Epithelial cell of esophagus (primary cell): ENCODE measurements at regions not wholly inside any gene's neighbourhood (a gene's known extent, or its start where the extent isn't known, plus 50 kb on each side); places are given as distances from the start of the nearest gene placed in this dataset.

Experiments used
- DNase-seq: peaks from one replicate; pipeline ENCODE4 v3.0.0; 2010; ENCODE audit warnings: low read depth
- H3K4me3 ChIP-seq: 2 replicates; pipeline ENCODE4 v1.5.1; 2011; ENCODE audit warnings: mild to moderate bottlenecking, low read length, control low read depth
- TF ChIP-seq, protein P1 (sequence below): IDR thresholded peaks from 2 replicates; pipeline ENCODE4 v1.5.1; 2011; ENCODE audit warnings: low read depth, mild to moderate bottlenecking, low read length, control low read depth, inconsistent platforms; ENCODE audit not compliant: insufficient read depth; ENCODE audit errors: missing control alignments

DNA sequence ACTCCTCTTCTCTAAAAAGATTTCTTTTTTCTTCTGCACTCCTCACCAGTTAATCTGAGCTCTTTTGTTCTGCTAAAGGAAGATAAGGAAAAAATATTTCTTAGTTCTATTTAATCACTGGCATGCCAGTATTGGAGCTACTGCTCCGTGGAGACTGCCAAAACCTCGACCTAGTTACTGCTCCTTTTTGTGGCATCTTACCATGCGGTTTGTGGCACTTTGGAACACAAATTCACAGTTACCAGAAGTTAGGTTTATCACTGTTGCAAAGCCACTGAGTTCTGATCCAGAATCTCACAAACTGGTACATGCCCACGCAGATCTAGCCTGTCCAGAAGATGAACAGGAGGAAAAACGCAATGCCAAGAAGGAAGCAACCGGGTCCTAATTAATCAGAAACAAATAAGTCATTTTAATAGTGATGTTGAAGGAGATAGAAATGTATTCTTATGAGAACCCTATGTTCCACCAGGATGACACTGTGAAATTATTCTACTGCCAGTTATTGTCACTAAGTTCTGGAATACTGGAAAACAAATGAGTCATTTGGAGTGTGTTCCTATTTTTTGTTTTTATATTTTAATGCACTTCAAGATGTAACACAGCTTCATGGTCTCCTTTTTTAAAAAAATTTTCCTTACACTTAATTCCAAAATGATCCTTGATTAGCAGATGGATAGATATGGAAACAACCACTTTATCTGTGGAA lies 106.7 kb upstream of the GK2 start:
- no peak overlapping the region for H3K4me3 ChIP-seq
- TF ChIP-seq, protein P1, sequence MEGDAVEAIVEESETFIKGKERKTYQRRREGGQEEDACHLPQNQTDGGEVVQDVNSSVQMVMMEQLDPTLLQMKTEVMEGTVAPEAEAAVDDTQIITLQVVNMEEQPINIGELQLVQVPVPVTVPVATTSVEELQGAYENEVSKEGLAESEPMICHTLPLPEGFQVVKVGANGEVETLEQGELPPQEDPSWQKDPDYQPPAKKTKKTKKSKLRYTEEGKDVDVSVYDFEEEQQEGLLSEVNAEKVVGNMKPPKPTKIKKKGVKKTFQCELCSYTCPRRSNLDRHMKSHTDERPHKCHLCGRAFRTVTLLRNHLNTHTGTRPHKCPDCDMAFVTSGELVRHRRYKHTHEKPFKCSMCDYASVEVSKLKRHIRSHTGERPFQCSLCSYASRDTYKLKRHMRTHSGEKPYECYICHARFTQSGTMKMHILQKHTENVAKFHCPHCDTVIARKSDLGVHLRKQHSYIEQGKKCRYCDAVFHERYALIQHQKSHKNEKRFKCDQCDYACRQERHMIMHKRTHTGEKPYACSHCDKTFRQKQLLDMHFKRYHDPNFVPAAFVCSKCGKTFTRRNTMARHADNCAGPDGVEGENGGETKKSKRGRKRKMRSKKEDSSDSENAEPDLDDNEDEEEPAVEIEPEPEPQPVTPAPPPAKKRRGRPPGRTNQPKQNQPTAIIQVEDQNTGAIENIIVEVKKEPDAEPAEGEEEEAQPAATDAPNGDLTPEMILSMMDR, result no peak
- no peak for DNase-seq

DNA sequence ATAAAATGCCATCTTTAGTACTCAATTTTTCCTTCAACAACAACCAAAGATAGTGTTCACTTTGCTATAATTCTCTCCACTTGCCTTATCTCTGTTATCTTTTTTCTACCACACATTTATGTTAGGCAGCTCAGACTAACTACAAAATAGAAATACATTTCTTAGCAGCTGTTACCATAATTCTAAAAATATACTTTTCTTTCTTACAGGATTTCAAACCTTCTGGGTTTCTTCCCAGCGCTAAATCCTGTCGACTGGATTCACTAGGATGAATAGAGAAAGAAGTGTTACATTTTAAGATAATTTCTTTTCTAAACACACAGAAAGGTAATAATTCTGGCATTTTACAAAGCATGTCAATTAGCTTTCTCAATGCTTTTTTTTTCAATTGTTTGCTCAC lies 105.5 kb upstream of the GK2 start:
- TF ChIP-seq, protein P1, result no peak
- no peak for DNase-seq
- H3K4me3 ChIP-seq, result no peak overlapping the region

GRCh38 chr4:79512363-79512762 lies 104.3 kb upstream of the GK2 start:
- DNase-seq, result no peak
- TF ChIP-seq, protein P1, result no peak
- H3K4me3 ChIP-seq, result no peak overlapping the region

DNA sequence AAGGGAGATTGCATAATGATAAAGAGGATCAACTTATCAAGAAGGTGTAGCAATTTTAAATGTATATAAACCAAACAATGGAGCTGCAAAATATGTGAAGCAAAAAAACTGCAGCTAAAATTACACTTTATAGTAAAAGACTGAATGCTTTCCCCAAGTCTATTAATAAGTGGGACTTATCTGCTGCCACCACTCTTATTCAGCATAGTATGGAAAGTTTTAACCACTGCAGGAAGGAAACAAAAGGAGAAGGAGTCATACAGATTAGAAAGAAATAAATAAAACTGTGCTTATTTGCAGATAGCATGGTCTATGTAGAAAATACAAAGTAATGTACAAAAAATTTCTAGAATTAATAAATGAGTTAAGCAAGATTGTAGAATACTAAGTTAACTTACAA lies 94.1 kb upstream of the GK2 start:
- TF ChIP-seq, protein P1, result no peak
- H3K4me3 ChIP-seq, result no peak overlapping the region
- DNase-seq, result no peak

- TF ChIP-seq, protein P1, result no peak
- H3K4me3 ChIP-seq, result no peak overlapping the region
- DNase-seq, result no peak
Observed at GRCh38 chr4:79498282-79498681, 90.3 kb upstream of the GK2 start.

DNA sequence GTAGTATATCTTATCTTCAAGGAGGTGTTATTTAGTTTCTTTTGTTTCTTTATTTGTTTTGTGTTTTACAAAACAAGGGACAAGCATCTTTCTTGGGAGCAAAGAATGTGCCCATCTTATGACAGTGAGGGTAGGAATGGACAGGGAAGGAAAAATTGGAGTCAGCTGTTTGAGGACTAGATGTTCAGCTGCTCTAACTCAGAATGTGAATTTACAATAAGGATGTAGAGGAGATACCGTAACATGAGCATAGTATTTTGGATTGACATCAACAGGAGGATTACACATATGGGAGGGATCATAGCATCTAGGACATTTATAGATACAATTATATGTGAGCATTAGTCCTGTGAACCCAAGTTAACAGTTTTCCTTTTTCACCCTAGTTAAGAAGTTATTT lies 89.0 kb upstream of the GK2 start:
- no peak for DNase-seq
- no peak overlapping the region for H3K4me3 ChIP-seq
- TF ChIP-seq, protein P1, result no peak

DNA sequence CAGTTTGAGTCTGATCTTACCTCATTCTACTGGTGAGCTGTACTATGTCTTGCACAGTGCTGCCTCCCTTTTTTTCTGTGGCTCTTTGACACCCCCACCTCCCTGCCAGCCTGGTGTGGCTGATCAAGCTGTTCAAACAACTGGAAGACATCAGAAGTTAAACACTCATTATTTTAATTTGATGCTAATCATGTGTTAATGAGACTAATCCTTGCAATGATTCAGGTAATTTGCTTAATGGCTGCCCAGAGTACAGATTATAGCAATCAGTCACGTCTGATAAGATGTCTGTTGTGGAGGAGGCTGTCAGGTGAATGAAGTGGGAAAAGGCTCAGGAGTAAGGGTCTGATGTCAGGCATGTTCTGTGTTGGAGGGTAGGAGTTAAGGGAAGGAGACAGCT lies 87.4 kb upstream of the GK2 start:
- TF ChIP-seq, protein P1, result no peak
- H3K4me3 ChIP-seq, result no peak overlapping the region
- no peak for DNase-seq
